CD14-positive monocyte (primary cell): ENCODE measurements at regions not wholly inside any gene's neighbourhood (a gene's known extent, or its start where the extent isn't known, plus 50 kb on each side); places are given as distances from the start of the nearest gene placed in this dataset.

ENCODE experiments used
- DNase-seq, 3 donors: peaks; one replicate each; pipeline ENCODE4 v3.0.0-alpha.2; 2011 to 2022
- H2AFZ ChIP-seq: 2 replicates; pipeline ENCODE4 v1.6.0; 2012; ENCODE audit warnings: mild to moderate bottlenecking, low read depth, low read length, inconsistent platforms; ENCODE audit not compliant: insufficient read depth, poor library complexity, severe bottlenecking
- H3K27ac ChIP-seq, 2 donors: 1 replicate in 1 of 2; 2 replicates in 1 of 2; pipeline ENCODE4 v1.5.1; 2012 to 2013; ENCODE audit warnings: low read length in 2 of 2, control low read depth in 1 of 2, inconsistent platforms in 1 of 2, low read depth in 1 of 2, mild to moderate bottlenecking in 1 of 2
- H3K27me3 ChIP-seq, 2 donors: one replicate each; pipeline versions ENCODE4 v1.6.0 to v1.6.1; 2011 to 2013; ENCODE audit warnings: low read length in 2 of 2; ENCODE audit not compliant: control insufficient read depth in 2 of 2, insufficient read depth in 2 of 2
- H3K36me3 ChIP-seq, 2 donors: replicated peaks in 1 of 2; 1 replicate in 1 of 2; 2 replicates in 1 of 2; pipeline versions ENCODE4 v1.5.1 to v1.6.1; 2012 to 2013; ENCODE audit warnings: low read length in 2 of 2, control low read depth in 1 of 2, inconsistent platforms in 1 of 2, mild to moderate bottlenecking in 1 of 2; ENCODE audit not compliant: insufficient read depth in 2 of 2, control insufficient read depth in 1 of 2
- H3K4me1 ChIP-seq, 2 donors: 1 replicate in 1 of 2; 2 replicates in 1 of 2; pipeline versions ENCODE4 v1.5.1 to v1.6.1; 2012 to 2013; ENCODE audit warnings: low read length in 2 of 2, control low read depth in 1 of 2, inconsistent platforms in 1 of 2, mild to moderate bottlenecking in 1 of 2, moderate library complexity in 1 of 2; ENCODE audit not compliant: insufficient read depth in 2 of 2, control insufficient read depth in 1 of 2
- H3K4me2 ChIP-seq: replicated peaks from 2 replicates; pipeline ENCODE3; 2012; ENCODE audit warnings: low read length, moderate library complexity, mild to moderate bottlenecking; ENCODE audit not compliant: poor library complexity, severe bottlenecking; ENCODE audit errors: extremely low read depth
- H3K4me3 ChIP-seq, 3 experiments: fragments of 200-600 bp in 1 of 3; sonication (generic) in 1 of 3; replicated peaks in 1 of 3; 1 replicate in 2 of 3; 2 replicates in 1 of 3; pipeline ENCODE4 v1.5.1; 2011 to 2013; ENCODE audit warnings: low read length in 3 of 3, mild to moderate bottlenecking in 3 of 3, control low read depth in 2 of 3, low read depth in 2 of 3, inconsistent platforms in 1 of 3, moderate library complexity in 1 of 3
- H3K79me2 ChIP-seq: 2 replicates; pipeline ENCODE4 v1.6.0; 2012; ENCODE audit warnings: mild to moderate bottlenecking, control low read depth, inconsistent platforms, low read length, moderate library complexity; ENCODE audit not compliant: insufficient read depth
- H3K9ac ChIP-seq: 2 replicates; pipeline ENCODE4 v1.6.0; 2017; ENCODE audit warnings: low read length, mild to moderate bottlenecking; ENCODE audit not compliant: insufficient read depth, poor library complexity, severe bottlenecking
- H3K9me3 ChIP-seq, 2 donors: replicated peaks in 1 of 2; 1 replicate in 1 of 2; 2 replicates in 1 of 2; pipeline versions ENCODE4 v1.5.1 to v1.6.1; 2012 to 2013; ENCODE audit warnings: low read length in 2 of 2, control low read depth in 1 of 2; ENCODE audit not compliant: control insufficient read depth in 1 of 2, insufficient read depth in 1 of 2
- H4K20me1 ChIP-seq: 2 replicates; pipeline ENCODE4 v1.6.0; 2012; ENCODE audit warnings: mild to moderate bottlenecking, low read length, control low read depth, moderate library complexity; ENCODE audit not compliant: insufficient read depth
- H3K27ac Mint-ChIP-seq, 7 donors: one replicate each; pipeline ENCODE4 v1.8.0; 2020; ENCODE audit warnings: mild to moderate bottlenecking in 7 of 7, mixed read lengths in 7 of 7, moderate library complexity in 6 of 7, inconsistent platforms in 2 of 7
- H3K27me3 Mint-ChIP-seq, 3 donors: one replicate each; pipeline ENCODE4 v1.8.0; 2021 to 2022; ENCODE audit warnings: low read depth in 3 of 3, mild to moderate bottlenecking in 3 of 3, mixed read lengths in 3 of 3, moderate library complexity in 3 of 3, inconsistent platforms in 1 of 3
- H3K36me3 Mint-ChIP-seq, 2 donors: one replicate each; pipeline ENCODE4 v1.8.0; 2020; ENCODE audit warnings: mixed read lengths in 2 of 2, inconsistent platforms in 1 of 2, mild to moderate bottlenecking in 1 of 2
- H3K4me1 Mint-ChIP-seq: one replicate; pipeline ENCODE4 v1.8.0; 2020; ENCODE audit warnings: mild to moderate bottlenecking, mixed read lengths
- H3K4me3 Mint-ChIP-seq, 2 donors: one replicate each; pipeline ENCODE4 v1.8.0; 2020; ENCODE audit warnings: mild to moderate bottlenecking in 2 of 2, mixed read lengths in 2 of 2, moderate library complexity in 1 of 2
- H3K9me3 Mint-ChIP-seq, 7 donors: one replicate each; pipeline ENCODE4 v1.8.0; 2020 to 2022; ENCODE audit warnings: mixed read lengths in 7 of 7, mild to moderate bottlenecking in 6 of 7, moderate library complexity in 6 of 7, inconsistent platforms in 2 of 7
- WGBS: methylation state at CpG from one replicate; pipeline ENCODE4 v1.1.5; 2013; ENCODE audit warnings: missing lambda C conversion rate; ENCODE audit not compliant: insufficient coverage; 5-methylcytosine and 5-hydroxymethylcytosine counted together
- intact Hi-C, 2 donors: fragments of 100-400 bp; cut with micrococcal nuclease; formaldehyde crosslinking; loops; one replicate each; pipeline versions ENCODE4 v1.15.0 to v1.15.1; 2023
- TF ChIP-seq, protein P1 (sequence below): fragments of 200-600 bp; IDR thresholded peaks from one replicate; pipeline ENCODE4 v1.8.0; 2022; ENCODE audit warnings: antibody characterized with exemption, mild to moderate bottlenecking

DNA sequence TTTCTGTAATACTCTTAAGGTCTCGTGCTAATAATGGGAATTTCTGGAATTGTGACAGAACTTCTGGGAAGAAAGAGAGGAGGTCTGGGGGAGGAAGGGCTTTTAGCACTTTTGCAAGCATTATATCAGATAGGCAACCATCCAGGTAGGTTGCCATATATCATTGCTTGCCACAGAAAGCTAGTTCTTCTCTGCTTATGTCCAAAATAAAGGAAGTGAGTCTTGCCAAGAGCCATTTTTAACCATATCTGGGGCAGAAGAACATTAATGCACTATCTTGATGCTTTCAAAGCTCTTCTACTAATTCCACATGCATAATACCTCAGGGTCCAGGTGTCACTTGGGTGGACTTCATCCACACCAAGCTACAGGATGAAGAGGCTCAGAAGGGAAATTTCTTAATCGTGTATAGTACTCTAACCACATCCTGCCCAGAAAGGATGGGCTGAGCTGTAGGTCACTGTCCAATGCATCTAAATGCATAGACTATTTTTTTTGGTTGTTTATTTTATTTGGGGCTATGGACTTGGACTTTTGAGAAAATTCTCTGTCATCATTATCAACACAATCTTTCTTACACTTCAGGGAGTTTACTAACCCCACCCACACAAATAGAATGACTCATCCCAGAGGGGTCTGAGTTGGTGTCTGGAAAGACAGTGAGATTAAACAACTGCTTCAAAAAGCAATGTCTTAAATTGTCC, 68.9 kb upstream of the ADO start:
- Histone ChIP-seq H3K9me3 (no peaks in the 10 kb centered on the region), H3K4me3 (no peak overlapping the region), H3K9ac (no peak overlapping the region), H3K36me3 (no peaks in the 10 kb centered on the region), H3K27me3 (peaks cover 0 to 4% of the 10 kb centered on the region in 2 donors), H3K27ac (peak overlapping the region in 1 of 2 donors; percentile 6), H3K4me2 (no peak overlapping the region), H3K4me1 (peaks cover 15% of the 10 kb centered on the region in 2 donors), H4K20me1 (no peaks in the 10 kb centered on the region), H2AFZ (no peak overlapping the region), H3K79me2 (no peaks in the 10 kb centered on the region)
- Mint-ChIP-seq H3K36me3 (no peaks in the 10 kb centered on the region), H3K27ac (no peak overlapping the region), H3K27me3 (peaks cover 2 to 5% (median 4%) of the 10 kb centered on the region in 3 donors), H3K9me3 (no peaks in the 10 kb centered on the region), H3K4me3 (no peak overlapping the region), H3K4me1 (peaks cover 2% of the 10 kb centered on the region)
- no CpG with 5 or more reads among the region's 2 CpGs for WGBS
- TF ChIP-seq, protein P1, sequence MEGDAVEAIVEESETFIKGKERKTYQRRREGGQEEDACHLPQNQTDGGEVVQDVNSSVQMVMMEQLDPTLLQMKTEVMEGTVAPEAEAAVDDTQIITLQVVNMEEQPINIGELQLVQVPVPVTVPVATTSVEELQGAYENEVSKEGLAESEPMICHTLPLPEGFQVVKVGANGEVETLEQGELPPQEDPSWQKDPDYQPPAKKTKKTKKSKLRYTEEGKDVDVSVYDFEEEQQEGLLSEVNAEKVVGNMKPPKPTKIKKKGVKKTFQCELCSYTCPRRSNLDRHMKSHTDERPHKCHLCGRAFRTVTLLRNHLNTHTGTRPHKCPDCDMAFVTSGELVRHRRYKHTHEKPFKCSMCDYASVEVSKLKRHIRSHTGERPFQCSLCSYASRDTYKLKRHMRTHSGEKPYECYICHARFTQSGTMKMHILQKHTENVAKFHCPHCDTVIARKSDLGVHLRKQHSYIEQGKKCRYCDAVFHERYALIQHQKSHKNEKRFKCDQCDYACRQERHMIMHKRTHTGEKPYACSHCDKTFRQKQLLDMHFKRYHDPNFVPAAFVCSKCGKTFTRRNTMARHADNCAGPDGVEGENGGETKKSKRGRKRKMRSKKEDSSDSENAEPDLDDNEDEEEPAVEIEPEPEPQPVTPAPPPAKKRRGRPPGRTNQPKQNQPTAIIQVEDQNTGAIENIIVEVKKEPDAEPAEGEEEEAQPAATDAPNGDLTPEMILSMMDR = no peak
- intact Hi-C loops = no loop called here
- peak in 2 of 3 donors; percentile 54 to 60 for DNase-seq

DNA sequence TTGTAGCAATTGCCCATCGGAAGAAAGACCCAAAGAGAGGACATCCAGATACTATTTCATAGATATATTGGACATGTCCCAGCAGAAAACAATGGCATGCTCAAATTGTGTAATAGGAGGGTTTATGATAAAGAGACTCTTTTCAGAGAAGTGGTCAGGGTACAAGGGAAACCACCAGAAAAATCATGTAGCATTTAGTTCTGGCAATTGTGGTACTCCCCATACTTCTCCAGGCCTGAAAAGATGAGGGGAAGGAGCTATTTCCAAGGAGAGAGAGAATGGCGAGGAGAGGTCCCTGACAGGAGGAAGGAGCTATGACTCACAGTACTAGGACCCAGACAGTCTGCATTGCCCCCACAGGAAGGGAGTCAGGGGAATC, 68.4 kb upstream of the ADO start:
- Histone ChIP-seq H4K20me1 (no peaks in the 10 kb centered on the region), H3K79me2 (no peaks in the 10 kb centered on the region), H3K36me3 (no peaks in the 10 kb centered on the region), H3K27ac (peak overlapping the region in 1 of 2 donors; percentile 6), H3K4me2 (no peak overlapping the region), H3K9me3 (no peaks in the 10 kb centered on the region), H3K4me1 (peaks cover 15% of the 10 kb centered on the region in 2 donors), H3K27me3 (peaks cover 0 to 4% of the 10 kb centered on the region in 2 donors), H3K4me3 (no peak overlapping the region), H2AFZ (no peak overlapping the region), H3K9ac (no peak overlapping the region)
- TF ChIP-seq, protein P1 = no peak
- peaks cover 2% of the 10 kb centered on the region for H3K4me1 Mint-ChIP-seq
- H3K9me3 Mint-ChIP-seq = no peaks in the 10 kb centered on the region
- intact Hi-C loops = no loop called here
- no CpG with 5 or more reads among the region's 2 CpGs for WGBS
- DNase-seq = peak in 2 of 3 donors; percentile 41 to 48
- H3K36me3 Mint-ChIP-seq = no peaks in the 10 kb centered on the region
- no peak overlapping the region for H3K4me3 Mint-ChIP-seq
- no peak overlapping the region for H3K27ac Mint-ChIP-seq
- peaks cover 2 to 3% (median 2%) of the 10 kb centered on the region in 3 donors for H3K27me3 Mint-ChIP-seq
